Putamen (tissue), 1 donor: ENCODE measurements at regions not wholly inside any gene's neighbourhood (a gene's known extent, or its start where the extent isn't known, plus 50 kb on each side); places are given as distances from the start of the nearest gene placed in this dataset.
"Not testable (repeated sequence)": the region's sequence is repeated elsewhere in the genome, so short reads cannot be mapped to it uniquely, and the experiment has no call there.

ENCODE experiments used
- DNase-seq: peaks from one replicate; pipeline ENCODE4 v3.0.0-alpha.2; 2016; ENCODE audit warnings: low spot score

DNA sequence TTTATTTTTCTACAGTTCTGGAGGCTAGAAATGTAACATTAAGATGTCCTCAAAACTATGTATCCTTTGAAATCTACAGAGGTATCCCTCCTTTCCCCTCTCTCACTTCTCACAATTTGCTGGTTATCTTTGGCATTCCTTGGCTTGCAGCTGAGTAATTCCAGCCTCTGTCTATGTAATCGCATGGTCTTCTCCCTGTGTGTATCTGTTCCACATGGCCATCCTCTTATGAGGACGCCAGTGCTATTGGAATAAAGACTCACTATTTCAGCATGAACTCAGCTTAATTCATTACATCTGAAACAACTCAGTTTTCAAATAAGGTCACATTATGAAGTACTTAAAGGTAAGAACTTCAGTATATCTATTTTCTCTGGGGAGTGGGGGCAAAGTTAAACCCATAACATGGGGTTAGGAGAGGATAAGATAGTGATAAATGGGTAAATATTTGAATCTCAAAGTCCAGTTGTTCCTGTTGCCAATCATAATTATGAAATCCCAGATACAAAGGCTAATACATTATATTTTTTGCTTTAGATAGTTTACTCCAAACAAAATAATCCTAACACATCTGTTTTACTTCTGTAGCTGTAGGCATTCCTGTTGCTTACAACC lies 1290.8 kb downstream of the NCAM2 start:
- no peak for DNase-seq

DNA sequence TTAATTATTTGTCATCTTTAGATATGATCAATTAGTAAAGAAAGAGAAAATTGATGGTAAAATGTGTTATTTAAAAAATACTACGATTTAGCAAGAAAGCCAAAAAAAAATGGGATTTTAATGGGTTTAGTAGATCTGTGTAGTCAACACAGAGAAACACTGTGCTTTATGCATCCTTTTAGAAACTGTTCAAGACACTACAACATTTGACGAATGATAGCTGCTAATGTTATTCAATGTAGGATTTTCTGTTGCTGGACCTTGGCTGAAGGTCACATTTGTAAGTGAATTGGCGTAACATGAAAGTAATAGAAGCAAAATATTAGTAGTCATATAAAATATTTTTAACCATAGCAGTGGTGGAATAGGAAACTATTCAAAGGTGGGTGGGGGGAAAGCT lies 1293.9 kb downstream of the NCAM2 start:
- no peak for DNase-seq

DNA sequence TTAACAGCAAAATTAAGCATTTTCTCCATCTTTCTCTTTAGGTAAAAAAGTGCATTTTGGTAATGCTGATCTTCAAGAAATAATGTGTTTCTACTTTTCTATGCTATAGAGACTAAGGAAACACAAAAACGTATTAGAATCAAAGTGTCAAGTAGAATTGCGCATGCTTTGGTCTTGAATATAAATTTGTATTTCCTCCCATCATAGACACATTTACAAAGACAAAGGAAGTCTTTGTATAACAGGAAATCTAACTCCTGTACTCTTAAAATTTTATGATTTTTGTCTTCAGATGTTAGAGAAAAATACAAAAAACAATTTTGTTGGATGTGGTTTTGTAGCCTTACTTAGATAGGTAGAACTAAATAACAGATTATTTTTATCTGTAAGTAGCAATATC lies 1299.4 kb downstream of the NCAM2 start:
- no peak for DNase-seq

DNA sequence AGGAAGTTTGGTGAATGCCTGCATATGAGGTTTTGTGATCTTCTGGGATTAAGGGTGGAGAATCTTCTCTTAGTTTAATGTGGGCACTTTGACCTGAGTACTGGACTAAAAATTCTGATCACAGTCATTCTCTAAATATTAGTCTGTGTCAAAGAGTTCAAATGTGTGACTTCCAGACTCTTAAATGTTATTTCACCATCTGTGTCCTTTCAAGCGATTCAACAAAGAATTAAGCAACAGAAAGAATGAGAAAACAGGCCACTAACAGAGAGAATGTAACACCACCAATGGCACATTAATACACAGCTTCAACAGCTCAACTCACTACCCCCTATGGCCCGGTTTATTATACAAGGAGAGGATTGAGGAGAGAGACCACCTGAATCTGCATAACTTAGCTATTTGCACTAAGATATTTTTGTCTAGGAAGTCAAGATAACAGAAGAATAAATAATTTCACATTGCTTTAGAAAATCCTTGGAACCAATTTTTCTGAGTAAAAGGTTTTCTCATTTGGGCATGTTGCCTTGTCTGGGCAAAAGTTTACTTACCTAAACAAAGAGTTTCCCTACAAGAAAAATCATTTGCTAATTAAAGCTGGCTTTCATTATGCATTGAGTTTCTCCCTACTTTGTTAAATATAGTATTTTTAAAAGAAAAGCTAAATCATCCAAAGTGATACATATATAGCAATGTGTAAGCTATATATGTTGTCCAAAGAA lies 1313.7 kb downstream of the NCAM2 start:
- DNase-seq = no peak

DNA sequence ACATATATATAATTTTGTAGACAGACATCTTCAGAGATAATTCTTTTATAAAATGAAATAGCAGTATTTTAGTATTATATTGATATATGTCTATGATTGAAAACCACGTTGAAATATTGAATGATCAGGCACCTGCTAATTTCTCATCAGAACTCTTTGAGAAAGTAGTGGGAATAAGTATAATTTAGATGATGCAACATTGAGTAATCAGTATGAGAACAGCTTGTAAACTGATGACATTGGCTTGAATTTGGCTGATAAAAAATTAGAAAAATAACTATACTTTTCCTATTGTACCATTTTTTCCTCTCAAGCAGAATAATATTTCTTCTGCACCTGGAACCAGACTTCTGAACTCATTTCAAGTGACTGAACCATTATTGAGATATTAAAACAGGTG lies 1316.8 kb downstream of the NCAM2 start:
- DNase-seq = no peak

DNA sequence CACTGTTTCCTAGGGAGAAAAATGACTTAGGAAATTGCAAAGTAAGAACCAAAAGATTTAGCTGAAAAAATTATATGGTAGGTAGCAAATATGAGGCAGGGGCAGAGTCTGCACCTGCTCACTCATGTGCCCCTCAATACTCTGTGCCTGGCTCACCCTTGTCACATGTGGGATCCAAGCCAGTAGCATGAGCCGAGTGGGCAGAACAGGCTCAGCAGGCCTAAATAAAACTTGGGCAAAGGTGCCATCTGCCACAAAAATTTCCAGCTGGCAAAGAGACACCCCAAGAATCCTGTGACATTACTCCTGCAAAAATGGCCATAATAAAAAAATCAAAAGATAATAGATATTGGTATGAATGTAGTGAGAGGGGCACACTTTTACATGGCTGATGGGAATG lies 1321.2 kb downstream of the NCAM2 start:
- no peak for DNase-seq

DNA sequence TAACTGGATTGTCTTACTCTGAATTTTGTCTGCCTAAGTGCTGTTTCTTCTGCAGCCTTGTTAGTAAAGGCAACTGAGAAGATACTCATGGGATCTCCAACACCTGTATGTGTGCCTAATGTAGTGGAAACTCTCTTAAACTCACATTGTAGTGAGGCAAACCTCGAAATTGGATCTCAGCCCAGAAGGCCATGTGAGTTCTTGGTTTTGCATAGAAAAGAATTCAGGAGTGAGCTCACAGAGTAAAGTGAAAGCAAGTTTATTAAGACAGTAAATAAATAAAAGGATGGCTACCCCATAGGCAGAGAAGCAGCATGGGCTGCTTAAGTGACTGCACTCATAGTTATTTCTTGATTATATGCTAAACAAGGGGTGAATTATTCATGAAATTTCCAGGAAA lies 1344.7 kb downstream of the NCAM2 start:
- peak; percentile 7 for DNase-seq

DNA sequence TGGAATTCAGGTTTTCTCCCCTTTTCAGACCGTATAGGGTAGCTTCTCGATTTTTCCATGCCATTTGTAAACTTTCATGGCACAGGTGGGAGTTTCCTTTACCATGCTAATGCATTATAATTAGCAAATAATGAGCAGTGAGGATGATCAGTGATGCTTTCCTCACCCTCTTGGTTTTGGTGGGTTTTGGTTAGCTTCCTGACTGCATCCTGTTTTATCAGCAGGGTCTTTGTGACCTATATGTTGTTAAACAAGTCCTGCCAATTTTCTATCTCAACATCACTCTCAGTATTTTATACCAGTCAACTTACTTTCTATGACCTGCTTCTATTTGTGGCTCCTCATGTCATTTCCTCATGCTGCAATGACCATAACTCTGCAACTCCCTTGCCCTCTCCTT lies 1345.1 kb downstream of the NCAM2 start:
- no peak for DNase-seq

DNA sequence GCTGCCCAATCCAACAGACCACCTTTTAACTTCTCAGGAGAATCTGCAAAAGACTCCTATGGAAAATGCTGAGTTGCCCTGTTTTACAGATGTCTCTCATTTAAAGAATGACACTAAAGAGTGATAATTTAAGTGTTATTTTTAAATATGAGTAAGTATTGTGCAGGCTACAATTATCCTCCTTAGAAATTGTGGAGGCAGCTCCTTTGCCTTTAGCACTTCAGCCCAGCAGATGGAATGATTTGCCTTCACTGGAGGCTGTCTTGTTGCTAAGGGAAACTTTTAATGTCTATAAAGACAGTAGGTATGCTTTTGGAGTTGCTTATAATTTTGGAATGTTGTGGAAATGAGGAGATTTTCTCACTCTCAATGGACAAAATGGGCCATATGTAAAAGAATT lies 1345.5 kb downstream of the NCAM2 start:
- DNase-seq = peak; percentile 49

DNA sequence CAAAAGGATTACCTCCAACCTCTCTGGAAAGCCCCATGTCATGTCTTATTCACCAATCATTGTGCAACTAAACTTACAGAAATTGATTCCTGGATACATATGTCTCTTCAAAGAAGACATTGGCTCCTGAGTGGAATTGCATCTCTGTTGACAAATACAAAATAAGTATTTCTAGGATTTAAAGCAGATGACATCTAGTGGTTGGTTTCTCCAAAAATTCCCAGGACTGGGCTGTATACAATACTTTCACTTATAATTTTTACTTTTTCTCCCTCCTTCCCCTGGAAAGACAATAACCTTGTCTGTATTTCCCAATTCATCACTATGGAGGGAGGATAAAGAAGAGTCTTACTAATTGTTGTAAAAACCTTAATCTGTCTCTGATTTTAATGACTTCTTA lies 1347.4 kb downstream of the NCAM2 start:
- no peak for DNase-seq

DNA sequence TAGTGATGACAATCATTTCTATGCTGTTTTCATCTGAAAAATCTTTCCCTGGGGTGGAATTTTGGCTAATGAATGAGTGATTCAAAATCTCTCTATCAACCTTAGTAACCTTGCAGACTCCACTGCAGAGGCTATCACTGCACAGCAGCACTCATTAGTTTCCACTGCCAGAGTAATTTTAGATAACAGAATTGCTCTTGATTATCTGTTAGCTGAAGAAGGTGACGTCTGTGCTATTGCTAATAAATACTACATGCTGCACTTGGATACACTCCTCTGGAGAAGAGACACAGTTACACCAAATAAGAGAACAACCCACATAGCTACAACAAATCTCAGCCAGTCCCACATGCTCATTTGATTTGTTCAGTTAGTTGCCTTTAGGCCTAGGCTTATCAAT lies 1348.4 kb downstream of the NCAM2 start:
- DNase-seq = no peak

DNA sequence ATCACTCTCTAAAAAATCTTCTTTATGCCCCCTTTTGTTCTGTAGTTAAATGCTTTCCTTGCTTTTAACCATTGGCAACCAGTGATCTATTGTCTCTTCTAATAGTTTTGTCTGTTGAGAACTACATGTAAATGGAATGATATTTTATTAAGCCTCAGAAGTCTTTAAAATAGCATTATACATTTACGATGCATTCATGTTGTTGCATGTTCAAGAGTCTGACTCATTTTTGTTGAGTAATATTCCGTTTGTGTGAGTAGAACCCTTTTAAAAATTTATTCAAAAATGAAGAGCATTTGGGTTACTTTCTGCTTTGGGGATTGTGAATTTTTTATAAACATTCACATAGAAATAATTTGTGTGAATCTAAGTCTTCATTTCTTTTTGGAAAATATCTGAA lies 1352.9 kb downstream of the NCAM2 start:
- no peak for DNase-seq

DNA sequence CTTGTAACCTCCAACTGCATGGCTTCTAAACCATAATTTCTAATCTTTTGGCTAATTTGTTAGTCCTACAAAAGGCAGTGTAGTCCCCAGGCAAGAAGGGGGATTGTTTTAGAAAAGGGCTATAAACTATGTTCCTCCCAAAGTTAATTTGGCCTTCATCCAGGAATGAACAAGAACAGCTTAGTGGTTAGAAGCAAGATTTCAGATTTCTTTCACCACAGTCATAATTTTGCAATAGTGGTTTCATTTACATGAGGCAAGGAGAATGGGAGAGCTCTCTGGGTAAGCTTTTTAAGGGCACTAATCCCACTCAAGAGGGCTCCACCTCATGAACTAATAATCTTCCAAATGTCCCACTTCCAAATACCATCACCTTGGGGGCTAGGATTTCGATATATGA lies 1353.9 kb downstream of the NCAM2 start:
- DNase-seq = no peak

DNA sequence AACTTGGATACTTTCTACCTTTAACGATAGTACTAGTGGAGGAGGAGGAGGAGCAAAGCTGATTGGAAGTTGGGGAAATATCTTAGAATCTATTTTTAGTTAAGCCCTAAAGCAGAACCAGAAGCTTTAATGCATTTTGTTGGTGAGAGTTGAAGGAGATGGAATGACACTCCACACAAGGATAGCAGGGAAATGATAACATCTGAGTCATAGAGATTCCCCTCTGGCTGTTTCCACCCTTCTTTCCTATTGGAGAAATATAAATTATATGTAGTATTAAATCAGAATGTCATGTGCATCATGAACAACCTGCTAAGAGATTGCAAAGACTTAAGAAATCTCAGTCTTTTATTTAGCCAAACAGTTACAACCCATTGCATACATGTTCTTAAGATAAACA lies 1357.7 kb downstream of the NCAM2 start:
- DNase-seq = no peak

DNA sequence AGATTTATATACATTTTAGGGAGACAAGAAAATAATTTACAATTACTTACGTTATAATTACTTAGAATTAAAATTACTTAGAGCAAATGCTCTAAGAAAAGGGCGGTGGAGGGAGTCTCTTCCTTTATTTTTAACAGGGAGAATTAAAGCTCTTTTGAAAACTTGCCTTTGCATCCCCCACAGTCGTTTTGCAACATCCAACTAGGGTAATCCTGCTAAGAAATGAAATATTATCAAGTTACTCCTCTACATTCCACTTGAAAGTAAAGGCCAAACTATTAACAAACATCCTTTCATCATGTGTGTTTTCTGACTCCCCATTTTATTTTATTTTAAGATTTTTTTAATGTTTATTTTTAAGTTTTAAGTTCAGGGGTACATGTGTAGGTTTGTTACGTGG lies 1358.5 kb downstream of the NCAM2 start:
- DNase-seq = no peak

DNA sequence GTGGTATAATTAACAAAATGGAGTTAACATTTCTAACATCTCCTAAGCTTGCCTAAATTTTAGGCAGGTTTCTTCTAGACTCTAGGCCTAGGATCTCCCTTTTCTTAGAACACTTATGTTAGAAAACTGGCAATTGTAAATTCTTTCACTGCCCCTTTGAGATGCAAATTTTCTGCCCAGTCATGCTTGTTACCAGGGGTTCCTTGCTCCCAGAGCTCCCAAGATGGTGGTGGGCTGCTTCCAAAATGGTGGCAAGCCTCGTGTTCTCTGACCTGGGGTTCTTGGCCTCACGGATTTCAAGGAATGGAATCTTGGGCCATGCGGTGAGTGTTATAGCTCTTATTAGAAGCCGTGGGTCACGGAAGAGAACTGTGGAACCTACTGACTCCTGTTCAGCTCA lies 1361.4 kb downstream of the NCAM2 start:
- DNase-seq = not testable (repeated sequence)

DNA sequence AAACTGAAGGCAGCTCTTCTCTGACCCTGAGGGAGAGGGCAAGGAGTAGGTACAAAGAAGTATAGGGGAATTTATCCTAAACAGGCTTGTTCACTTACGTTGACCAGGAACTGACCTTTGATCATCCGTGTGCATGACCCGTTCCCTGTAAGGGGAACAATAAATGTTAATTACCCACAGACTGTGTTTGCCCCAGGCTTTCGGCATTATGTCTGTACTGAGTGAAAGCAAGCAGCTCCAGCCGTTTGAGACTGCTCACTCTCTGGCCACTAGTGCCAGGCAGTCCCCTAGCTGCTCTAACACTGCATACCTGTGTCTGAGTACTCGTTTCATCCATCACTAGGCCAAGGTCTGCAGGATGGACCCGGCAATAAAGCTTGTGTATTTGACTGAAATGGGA lies 1365.3 kb downstream of the NCAM2 start:
- DNase-seq = no peak

DNA sequence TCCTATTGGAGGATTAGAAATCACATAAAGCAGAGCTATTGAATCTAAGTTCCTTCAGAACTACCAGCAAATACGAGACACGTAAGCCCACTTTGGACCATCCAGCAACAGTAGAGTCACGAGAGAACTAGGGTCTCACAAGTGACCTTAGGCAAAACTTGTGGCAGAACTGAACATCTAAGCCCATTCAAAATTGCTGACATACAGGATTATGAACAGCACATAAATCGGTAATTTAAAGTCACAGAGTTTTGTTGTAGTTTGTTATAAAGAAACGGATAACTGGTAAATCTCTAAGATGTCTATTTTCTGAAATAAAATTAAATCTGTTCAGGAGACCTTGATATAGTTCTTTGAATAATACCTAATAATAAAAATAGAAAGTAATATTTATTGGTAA lies 1366.0 kb downstream of the NCAM2 start:
- DNase-seq = no peak

DNA sequence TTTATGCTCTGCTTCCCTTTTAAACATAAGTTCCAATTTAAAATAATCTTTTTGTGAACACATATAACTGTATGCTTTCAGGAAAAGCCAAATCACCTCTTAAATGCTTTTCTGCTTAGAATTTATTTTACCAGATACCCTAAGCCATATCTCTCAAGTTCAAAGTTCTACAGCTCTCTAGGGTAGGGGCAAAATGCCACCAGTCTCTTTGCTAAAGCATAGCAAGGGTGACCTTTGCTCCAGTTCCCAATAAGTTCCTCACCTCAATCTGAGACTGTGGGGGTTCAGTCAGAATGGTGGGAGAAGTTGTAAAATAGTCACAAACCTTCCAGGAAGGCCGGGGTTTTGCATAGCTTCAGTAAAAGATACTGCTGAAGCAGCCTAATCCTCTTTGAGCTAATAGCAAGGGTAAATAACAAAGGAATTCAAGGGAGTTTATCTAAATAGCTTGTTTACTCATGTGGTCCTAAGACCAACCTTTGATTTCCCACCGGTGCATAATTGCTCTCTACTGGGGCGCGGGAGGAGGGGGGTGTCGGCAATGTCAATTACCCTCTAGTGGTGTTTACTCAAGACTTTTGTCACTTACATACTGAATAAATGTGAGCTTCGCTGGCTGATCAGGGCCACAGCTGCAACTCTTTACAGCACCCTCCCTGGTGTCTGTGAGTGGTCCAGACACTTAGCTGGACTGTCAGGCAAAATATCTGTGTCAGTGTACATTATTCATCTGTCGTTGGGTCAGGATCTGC lies 1376.2 kb downstream of the NCAM2 start:
- no peak for DNase-seq

DNA sequence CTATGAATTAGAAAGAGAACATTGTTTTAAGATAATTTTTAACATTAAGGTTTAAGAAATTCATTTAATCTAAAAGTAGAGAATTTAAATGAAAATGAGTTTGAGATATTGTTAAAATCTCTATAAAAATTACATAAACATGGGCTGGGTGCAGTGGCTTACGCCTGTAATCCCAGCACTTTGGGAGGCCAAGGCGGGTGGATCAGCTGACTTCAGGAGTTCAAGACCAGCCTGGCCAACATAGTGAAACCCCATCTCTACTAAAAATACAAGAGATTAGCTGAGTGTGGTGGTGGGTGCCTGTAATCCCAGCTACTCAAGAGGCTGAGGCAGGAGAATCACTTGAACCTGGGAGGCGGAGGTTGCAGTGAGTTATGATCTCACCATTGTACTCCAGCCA lies 1379.6 kb downstream of the NCAM2 start:
- not testable (repeated sequence) for DNase-seq

DNA sequence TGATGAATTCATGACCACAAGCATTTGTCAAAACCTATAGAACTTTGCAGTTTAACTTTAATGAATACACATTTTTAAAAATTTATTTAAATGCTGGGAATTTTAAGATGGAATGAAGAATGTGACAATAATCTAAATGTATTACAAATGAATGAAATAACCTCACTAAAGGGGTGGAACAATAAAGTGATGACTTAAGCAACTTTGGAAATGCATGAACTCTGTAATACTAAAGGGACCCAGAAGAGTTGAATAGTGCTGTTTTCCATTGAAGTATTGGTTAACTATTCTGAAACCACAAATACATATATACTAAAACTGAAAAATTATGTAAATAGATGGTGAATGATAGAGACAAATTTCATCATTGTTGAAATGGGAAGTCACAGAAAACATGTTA lies 1395.1 kb downstream of the NCAM2 start:
- no peak for DNase-seq

DNA sequence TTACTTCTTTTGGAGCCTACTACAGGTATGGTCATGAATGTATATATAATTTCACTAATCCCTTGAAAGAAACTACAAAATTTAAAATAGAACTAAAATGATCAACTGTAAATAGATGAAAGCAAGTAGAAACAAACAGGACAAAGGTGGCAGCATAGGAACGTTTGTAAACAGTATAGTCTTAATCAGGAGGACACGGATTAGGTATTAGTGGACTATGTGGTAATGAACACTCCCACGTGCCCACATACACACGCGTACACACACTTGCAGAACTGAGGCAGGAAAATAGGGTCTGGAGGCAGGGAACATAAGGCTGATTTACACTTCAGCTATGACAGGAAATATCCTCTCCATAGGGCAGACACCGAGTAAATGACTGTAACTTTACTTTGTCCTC lies 1397.8 kb downstream of the NCAM2 start:
- no peak for DNase-seq
